OCI-LY7 (cell line): ENCODE measurements at regions not wholly inside any gene's neighbourhood (a gene's known extent, or its start where the extent isn't known, plus 50 kb on each side); places are given as distances from the start of the nearest gene placed in this dataset.
A peak's percentile ranks its signal among the peaks of the same experiment; 100 is the strongest.

Source experiments
- BruUV-seq: library from RNA; stranded (reverse); fragments of 400-500 nt; replicated peaks from 2 replicates; lab custom pipeline; 2021; lab: Mats Ljungman, UMichigan
- CTCF ChIA-PET: fragments of 300-600 bp; sonication (Branson Sonifier 250); formaldehyde crosslinking; loops from one replicate; lab custom pipeline; 2022; ENCODE audit warnings: antibody characterized with exemption; ENCODE audit not compliant: unreplicated experiment; lab: Charles Lee
- POLR2A ChIA-PET: fragments of 300-600 bp; sonication (Branson Sonifier 250); formaldehyde crosslinking; loops from one replicate; lab custom pipeline; 2022; ENCODE audit warnings: antibody characterized with exemption; lab: Charles Lee
- DNase-seq: peaks from one replicate; pipeline ENCODE4 v3.0.0-alpha.2; 2015; ENCODE audit warnings: low spot score
- H2AFZ ChIP-seq: fragments of 200-600 bp; sonication (generic), shearing (Covaris generic); 2 replicates; pipeline ENCODE4 v1.6.1; 2014; ENCODE audit warnings: mild to moderate bottlenecking, antibody characterized with exemption, low read length, moderate library complexity
- H3K27ac ChIP-seq: fragments of 200-600 bp; sonication (generic); 2 replicates; pipeline ENCODE4 v1.5.1; 2014; ENCODE audit warnings: mixed run types, low read depth, mild to moderate bottlenecking, moderate library complexity, low read length, inconsistent platforms; ENCODE audit not compliant: poor library complexity, severe bottlenecking
- H3K36me3 ChIP-seq: fragments of 200-600 bp; sonication (generic); 2 replicates; pipeline ENCODE4 v1.6.1; 2014; ENCODE audit warnings: mild to moderate bottlenecking, antibody characterized with exemption, low read length, moderate library complexity, mixed read lengths; ENCODE audit not compliant: insufficient read depth
- H3K4me1 ChIP-seq: fragments of 200-600 bp; sonication (generic); 2 replicates; pipeline ENCODE4 v1.5.1; 2014; ENCODE audit warnings: mild to moderate bottlenecking, low read length; ENCODE audit not compliant: insufficient read depth, poor library complexity, severe bottlenecking
- H3K4me2 ChIP-seq: fragments of 200-600 bp; sonication (generic); 2 replicates; pipeline ENCODE4 v1.6.1; 2014; ENCODE audit warnings: mild to moderate bottlenecking, low read length
- H3K4me3 ChIP-seq: fragments of 200-600 bp; sonication (generic); 2 replicates; pipeline ENCODE4 v1.5.1; 2014; ENCODE audit warnings: mild to moderate bottlenecking, low read depth, low read length; ENCODE audit not compliant: poor library complexity, severe bottlenecking
- H3K79me2 ChIP-seq: fragments of 200-600 bp; sonication (generic); 2 replicates; pipeline ENCODE4 v1.6.1; 2016; ENCODE audit warnings: low read depth, mild to moderate bottlenecking, low read length, moderate library complexity, mixed read lengths; ENCODE audit not compliant: insufficient read depth
- H3K9me2 ChIP-seq: fragments of 200-600 bp; sonication (generic); 2 replicates; pipeline ENCODE4 v1.6.1; 2016; ENCODE audit warnings: mild to moderate bottlenecking, low read length, mixed read lengths; ENCODE audit not compliant: insufficient read depth
- H3K9me3 ChIP-seq: fragments of 200-600 bp; sonication (generic); 2 replicates; pipeline ENCODE4 v1.6.1; 2014; ENCODE audit warnings: mild to moderate bottlenecking, mixed run types, low read length, mixed read lengths
- H4K20me1 ChIP-seq: fragments of 200-600 bp; sonication (generic); 2 replicates; pipeline ENCODE4 v1.6.1; 2014; ENCODE audit warnings: mild to moderate bottlenecking, antibody characterized with exemption, low read length, moderate library complexity, mixed read lengths; ENCODE audit not compliant: insufficient read depth
- CTCF ChIP-seq: fragments of 200-600 bp; sonication (generic); conservative IDR thresholded peaks from 2 replicates; pipeline ENCODE4 v1.5.1; 2014; ENCODE audit warnings: mild to moderate bottlenecking, antibody characterized with exemption, low read length, moderate library complexity, mixed read lengths
- EZH2phosphoT487 ChIP-seq: fragments of 200-600 bp; sonication (generic); IDR thresholded peaks from 2 replicates; pipeline ENCODE4 v1.6.1; 2018; ENCODE audit warnings: low read depth, borderline replicate concordance, mild to moderate bottlenecking, mixed run types, antibody characterized with exemption, low read length, moderate library complexity, mixed read lengths
- intact Hi-C: fragments of 100-400 bp; cut with micrococcal nuclease; formaldehyde crosslinking; loops from one replicate; pipeline ENCODE4 v1.10.0; 2022; ENCODE audit not compliant: unreplicated experiment

DNA sequence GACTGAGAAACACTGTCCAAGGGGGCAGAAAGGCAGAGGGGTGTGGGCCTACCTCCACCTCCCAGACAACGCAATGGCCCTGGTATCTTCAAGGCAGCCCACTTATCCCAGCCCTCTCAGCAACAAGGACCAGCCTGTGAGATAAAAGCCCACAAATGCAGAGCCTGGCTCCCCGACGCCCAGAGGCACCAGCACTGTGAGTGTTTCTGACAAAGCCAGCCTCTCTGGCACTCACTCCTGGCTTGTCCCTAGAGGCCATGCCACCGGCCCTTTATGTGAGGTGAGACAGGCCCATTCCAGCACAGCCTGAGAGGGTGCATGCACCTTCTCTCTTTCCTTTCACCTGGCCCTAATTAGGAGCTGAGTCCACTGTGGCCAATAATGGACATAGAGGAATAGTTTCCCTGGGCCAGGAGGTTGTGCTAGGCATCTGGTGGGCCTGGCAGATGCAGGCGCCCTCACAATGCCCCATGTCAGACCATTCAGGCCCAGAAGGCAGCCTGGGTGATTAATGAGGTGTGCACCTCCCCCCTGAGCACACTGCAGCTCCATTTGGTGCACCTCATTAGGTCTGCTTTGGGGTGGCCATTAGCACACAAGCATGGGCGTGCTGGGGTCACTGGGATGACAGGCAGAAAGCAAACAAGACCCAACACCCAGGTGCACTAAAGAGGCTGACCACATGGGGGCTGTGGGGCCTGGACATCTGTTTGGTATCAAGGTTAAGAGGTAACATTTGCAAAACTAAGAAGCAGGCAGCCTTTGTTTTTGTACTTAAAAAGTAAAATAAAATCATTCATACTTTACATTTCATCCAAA, 176.0 kb downstream of the MED10 start:
- H3K36me3 ChIP-seq: no peaks in the 10 kb centered on the region; the same call in 1 of the 2 replicates
- DNase-seq: peak; percentile 47
- H3K27ac ChIP-seq: peak overlapping the region; percentile 14
- ChIA-PET POLR2A (interaction anchor here (1.0 to 2.5 kb wide), 3 partner anchors 9 to 585 kb away, joined by 4 to 14 read pairs (median 4); no protein-coding TSS in a partner anchor), CTCF (no interaction called here)
- H3K9me2 ChIP-seq: no peaks in the 10 kb centered on the region
- H4K20me1 ChIP-seq: no peaks in the 10 kb centered on the region
- peak; percentile 63 for TF ChIP-seq CTCF
- no peak for TF ChIP-seq EZH2phosphoT487
- BruUV-seq: no TSS peak
- peak overlapping the region; percentile 40; the same call in 1 of the 2 replicates for H2AFZ ChIP-seq
- peaks cover 18% of the 10 kb centered on the region for H3K9me3 ChIP-seq
- H3K4me1 ChIP-seq: peaks cover 24% of the 10 kb centered on the region
- H3K79me2 ChIP-seq: no peaks in the 10 kb centered on the region
- H3K4me2 ChIP-seq: peak overlapping the region; percentile 18
- no peak overlapping the region for H3K4me3 ChIP-seq
- intact Hi-C loops: no loop called here

DNA sequence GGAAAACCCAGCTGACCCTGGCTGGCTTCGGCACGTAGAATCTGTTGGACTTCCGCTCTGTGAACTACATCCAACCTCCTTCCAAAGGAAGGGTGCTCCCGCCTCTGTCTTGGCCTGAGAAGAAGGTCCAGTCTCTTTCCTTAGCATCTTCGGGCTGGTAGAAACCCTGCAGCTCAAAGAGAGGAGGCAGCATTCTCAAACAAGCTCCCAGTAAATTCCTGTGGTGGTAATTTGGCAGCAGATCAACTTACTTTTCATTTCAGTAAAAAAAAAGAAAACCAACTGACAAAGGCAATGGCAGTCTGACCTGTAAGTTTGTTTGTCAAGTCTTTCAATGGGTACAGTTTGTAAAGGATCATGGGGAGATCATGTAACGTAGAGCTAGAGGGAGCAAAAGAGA, 176.7 kb downstream of the MED10 start:
- H3K9me2 ChIP-seq: no peaks in the 10 kb centered on the region
- DNase-seq: no peak
- no peak overlapping the region for H3K4me3 ChIP-seq
- no peaks in the 10 kb centered on the region for H4K20me1 ChIP-seq
- no peaks in the 10 kb centered on the region for H3K79me2 ChIP-seq
- BruUV-seq: no TSS peak
- intact Hi-C loops: no loop called here
- no peak overlapping the region for H3K27ac ChIP-seq
- ChIA-PET CTCF (no interaction called here), POLR2A (interaction anchor here (1.0 to 2.5 kb wide), 3 partner anchors 8 to 584 kb away, joined by 4 to 14 read pairs (median 4); no protein-coding TSS in a partner anchor)
- no peak for TF ChIP-seq CTCF
- no peak for TF ChIP-seq EZH2phosphoT487
- peaks cover 18% of the 10 kb centered on the region for H3K9me3 ChIP-seq
- H3K4me2 ChIP-seq: no peak overlapping the region
- H2AFZ ChIP-seq: no peak overlapping the region
- H3K4me1 ChIP-seq: peaks cover 29% of the 10 kb centered on the region
- no peaks in the 10 kb centered on the region; the same call in 1 of the 2 replicates for H3K36me3 ChIP-seq

GRCh38 chr5:6198531-6198930, 179.8 kb downstream of the MED10 start:
- no peaks in the 10 kb centered on the region; the same call in 1 of the 2 replicates for H3K36me3 ChIP-seq
- intact Hi-C loops: loop anchor here (10.0 kb wide), 2 partner anchors 436 to 444 kb away; partner anchors contain the start of genes NSUN2 and SRD5A1
- no peaks in the 10 kb centered on the region for H4K20me1 ChIP-seq
- DNase-seq: no peak
- peaks cover 18% of the 10 kb centered on the region for H3K9me3 ChIP-seq
- ChIA-PET POLR2A (no interaction called here), CTCF (no interaction called here)
- H3K4me2 ChIP-seq: no peak overlapping the region
- no peak overlapping the region for H2AFZ ChIP-seq
- peaks cover 49% of the 10 kb centered on the region for H3K4me1 ChIP-seq
- H3K4me3 ChIP-seq: no peak overlapping the region
- no peaks in the 10 kb centered on the region for H3K9me2 ChIP-seq
- H3K79me2 ChIP-seq: no peaks in the 10 kb centered on the region
- BruUV-seq: no TSS peak
- no peak for TF ChIP-seq CTCF
- no peak for TF ChIP-seq EZH2phosphoT487
- H3K27ac ChIP-seq: no peak overlapping the region
